AG20443 (cell line): ENCODE measurements at regions not wholly inside any gene's neighbourhood (a gene's known extent, or its start where the extent isn't known, plus 50 kb on each side); places are given as distances from the start of the nearest gene placed in this dataset.
A peak's percentile ranks its signal among the peaks of the same experiment; 100 is the strongest.

Source experiments
- DNase-seq: peaks from one replicate; pipeline ENCODE4 v3.0.0; 2012; ENCODE audit warnings: low spot score, mixed read lengths

DNA sequence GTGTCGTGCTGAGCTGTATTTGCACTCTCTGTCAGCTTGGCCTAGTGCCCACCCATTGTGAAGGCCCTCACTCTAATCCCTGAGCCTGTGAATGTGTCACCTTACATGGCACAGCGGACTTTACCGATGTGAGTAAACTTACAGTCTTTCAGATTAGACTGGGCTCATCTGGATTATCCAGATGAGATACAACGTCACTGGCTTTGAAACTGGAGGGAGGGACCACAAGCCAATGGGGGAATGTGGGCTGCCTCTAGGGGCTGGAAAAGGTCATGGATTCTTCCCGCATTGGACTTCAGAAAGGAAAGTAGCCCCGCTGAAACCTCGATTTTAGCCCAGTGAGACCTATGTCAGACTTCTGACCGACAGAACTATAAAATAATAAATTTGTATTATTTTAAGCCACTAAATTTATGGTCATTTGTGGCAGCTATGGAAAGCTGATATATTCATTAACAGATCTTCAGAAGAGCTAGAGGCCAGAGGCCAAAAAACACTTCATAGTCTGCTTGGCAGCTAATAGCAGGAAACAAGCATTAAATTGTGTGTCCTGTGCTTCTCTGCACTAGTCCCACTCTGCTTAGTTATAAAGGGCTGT lies 139.0 kb upstream of the GAS1 start:
- no peak for DNase-seq

DNA sequence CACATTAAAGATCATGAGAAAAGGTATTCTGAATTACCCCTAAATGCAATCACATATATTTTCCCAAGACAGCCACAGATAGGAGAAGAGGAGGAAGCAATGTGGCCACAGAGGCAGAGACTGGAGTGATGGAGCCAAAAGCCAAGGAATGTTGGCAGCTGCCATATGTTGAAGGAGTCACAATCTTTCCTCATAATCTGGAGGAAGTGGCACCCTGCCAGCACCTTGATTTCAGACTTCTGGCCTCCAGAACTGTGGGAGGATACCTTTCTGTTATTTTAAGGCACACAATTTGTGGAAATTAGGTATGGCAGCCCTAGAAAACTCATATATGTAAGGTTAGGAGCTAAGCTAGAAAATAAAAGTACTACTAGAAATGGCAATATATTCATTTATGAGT lies 139.9 kb upstream of the GAS1 start:
- DNase-seq: no peak

DNA sequence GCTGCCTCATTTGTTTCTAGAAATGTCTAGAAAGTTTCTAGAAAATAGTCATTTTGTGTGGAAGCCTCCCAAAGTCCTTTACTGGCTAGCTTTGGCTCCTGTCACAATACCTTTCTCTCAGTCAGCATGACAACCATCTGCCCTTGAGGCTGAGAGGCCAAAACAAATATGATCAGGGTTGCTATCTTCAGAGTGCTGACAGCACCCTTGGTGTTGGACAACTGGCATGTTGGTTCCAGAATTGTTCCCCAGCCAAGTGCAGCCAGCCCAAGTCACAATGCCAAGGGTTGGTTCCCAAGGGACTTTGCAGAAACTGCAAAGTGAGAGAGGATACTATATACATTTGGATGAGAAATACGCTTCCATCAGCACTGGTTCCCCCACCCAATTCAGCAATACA lies 140.9 kb upstream of the GAS1 start:
- no peak for DNase-seq

DNA sequence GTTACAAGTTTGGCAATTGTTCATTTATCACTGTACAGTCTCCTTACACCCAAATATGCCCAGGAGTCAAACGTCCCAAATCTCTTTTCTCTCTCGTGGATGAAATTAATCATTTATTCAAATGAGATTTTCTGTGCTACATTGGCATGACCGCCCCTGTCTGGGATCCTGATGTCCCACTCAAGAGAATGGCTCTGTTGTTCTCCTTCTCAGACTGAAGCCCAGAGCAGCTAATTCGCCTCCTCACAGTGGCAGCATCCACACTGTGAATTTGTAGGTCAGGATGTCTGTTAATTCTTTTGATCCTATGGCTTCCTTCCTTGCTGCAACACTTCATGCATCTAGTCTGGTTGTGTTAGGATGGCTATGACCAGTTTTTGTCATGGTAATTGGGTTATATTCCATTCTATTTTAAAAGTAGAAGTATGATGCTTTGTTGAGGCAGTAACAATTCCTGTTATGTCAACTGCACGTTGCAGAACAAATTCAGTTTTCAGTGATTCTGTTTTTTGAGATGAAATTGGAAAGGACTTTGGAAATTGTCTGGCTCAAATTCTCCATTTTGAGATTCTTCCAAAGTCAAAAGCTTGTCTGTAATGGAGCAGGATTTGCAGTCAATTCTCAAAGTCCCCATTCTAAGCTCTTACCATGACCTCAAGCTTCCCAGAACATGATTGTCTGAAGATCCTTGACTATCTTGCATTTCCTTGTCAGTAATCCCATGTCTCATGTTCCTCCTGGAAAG lies 141.5 kb upstream of the GAS1 start:
- no peak for DNase-seq

DNA sequence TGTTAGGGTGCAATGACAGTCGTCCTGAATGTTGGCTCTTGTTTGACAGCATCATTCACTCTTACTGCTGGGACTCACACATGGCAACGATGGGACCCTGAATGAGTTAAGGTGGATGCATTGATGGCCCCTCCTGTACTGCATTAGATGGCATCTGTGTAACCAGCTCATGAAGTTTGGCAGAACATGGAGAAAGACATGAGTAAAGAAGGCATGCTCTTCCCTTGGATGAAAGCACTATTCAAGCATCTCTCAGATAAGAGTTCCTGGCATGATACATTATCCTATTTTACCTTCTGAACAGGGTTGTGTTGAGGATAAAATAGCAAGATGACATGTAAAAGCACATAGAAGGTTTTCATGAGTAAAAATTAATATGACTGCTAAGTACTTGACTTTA lies 142.2 kb upstream of the GAS1 start:
- DNase-seq: no peak

DNA sequence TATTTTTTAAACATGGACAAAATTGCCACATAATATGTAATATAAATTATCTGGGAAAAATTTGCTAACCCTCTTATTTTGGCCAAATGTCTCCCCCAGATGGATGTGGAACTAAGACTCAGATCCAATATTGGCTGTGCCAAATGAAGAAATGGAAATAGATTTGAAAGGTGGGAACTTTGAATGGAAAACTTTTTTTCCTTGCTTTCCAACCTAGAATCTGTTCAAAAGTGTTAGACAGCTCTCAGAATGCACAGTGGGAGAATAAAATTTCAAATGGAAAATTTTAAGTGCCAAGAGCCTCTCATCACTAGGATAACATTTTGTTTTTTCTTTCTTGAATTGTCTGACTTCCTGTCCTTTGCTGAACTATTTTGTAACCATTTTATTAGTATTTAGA lies 142.6 kb upstream of the GAS1 start:
- DNase-seq: no peak

DNA sequence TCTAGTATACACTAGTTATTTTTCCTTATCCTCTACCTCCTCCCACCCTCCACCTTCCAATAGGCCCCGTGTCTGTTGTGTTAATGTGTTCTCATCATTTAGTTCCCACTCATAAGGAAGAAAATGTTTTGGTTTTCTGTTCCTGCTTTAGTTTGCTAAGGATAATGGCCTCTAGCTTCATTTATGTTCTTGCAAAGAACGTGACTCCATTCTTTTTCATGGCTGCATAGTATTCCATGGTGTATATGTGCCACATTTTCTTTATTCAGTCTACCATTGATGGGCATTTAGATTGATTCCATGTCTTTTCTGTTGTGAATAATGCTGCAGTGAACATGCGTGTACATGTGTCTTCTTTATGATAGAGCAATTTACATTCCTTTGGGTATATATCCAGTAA lies 146.5 kb upstream of the GAS1 start:
- no peak for DNase-seq

DNA sequence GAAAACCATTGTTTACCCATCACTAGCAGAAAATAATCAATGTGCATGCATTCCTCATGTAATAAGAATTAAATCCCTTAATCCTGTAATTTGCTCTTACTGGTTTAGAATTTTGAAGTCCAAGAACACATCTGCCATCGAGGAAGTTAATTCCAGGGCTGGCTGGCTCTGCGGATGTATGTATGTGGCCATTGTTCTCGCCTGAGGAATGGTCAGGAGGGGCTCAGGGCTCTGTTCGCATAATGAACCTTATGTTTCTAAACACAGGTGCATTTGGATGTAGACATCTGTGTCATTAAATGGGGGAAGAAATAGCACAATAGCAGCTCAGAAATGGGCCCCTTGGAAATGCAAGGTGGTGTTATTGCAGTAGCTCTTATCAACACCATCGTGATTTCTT lies 148.6 kb upstream of the GAS1 start:
- DNase-seq: no peak

DNA sequence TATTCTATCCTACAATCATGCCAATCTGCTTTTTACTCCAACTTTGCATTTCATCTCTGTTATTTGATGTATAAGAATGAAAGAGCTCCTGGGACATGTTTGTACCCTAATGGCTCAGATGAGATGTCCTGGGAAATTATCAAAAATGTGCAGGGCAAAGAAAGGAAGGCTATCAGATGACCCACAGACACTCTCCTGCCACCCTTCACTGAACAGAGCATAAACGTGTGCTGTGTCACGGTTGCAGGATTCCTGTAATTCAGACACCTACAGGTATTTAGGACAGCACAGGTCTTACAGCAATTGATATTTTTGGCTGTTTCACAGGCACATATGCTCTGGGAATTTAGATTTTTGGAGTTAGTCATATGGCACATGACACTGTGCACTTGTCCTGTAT lies 149.2 kb upstream of the GAS1 start:
- no peak for DNase-seq

DNA sequence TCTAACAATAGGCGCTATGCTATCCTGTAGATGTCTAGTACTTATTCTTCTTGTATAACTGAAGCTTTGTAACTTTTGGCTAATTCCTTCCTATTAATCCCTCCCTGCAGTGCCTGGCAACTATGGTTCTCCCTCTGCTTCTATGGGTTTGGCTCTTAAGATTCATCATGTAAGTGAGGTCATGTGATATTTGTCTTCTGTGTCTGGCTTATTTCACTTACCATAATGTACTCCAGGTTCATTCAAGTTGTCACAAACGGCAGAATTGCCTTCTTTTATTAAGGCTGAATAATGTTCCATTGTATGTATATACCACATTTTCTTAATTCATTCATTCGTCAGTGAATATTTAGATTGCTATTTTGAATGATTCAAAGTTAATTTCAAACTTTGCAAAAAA lies 149.9 kb upstream of the GAS1 start:
- DNase-seq: no peak

DNA sequence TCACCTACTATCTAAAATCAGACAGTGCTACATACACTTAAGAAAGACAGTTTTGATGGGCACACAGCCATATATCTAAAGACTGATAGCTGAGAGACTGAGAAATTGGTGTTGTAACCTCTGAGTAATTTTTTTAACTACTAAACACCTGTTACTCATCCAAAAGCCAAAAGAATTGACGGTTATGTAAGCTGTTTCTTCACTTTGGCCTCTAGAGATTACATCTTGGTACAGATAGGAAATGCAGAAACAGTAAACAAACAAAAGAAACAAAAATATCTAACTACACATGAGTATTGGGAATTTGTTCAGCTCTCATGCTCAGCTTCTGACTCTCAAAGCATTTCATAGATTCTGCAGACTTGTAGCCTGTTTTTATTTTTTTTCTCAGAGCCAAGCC lies 152.1 kb upstream of the GAS1 start:
- no peak for DNase-seq

DNA sequence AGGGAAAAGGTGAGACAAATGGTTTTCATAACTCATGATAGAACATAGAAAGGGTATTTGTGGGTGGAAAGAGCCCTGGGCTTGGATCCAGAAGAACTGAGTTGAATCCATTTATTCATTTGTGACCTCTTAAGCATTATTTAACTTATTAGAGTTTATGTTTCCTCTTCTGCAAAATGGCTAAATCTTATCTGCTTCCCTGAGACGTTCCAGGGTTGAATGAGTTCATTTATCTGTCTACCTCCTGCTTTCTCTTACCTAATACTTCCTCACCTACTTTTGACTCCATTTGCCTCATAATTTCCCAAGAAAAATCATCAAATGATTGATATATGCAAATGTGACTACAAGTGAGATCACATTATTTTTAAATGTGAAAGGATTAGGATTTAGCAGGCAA lies 152.7 kb upstream of the GAS1 start:
- DNase-seq: no peak

DNA sequence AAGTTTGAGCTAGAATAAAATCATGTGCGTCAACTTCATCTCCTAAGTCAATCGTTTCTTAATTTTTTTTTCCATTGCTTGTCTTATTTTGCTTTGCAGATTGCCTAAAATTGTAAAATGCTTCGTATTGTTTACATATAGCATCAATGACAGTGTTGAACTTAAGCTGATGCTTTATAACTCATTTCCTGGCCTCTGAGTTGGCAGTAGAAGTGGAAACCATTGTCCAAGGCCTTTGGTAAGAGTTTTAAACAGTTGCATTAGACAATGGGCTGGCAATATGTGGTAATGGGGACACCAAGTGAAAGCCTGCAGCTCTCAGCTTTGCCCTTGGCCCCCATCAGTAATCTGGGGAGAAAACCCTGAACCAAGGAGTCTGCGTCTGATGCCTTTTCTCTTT lies 154.8 kb upstream of the GAS1 start:
- DNase-seq: no peak

DNA sequence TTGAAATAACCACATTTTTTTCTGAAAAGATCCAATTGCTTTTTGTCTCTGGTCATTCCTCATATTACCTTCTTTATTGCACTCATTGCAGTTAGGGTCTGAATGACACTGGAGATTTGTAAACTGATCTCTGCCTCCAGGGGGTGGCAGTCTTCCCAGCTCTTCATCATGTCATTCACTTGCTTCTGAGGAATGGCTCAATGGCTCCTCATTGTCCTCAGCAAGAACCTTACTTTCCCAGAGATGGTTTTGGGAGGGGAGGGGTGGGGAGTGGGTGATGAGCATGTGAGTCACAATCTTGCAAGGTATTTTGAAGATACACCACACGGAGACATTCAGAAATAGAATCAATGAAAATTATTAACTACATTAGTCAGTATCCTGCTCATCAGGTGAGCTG lies 159.8 kb upstream of the GAS1 start:
- DNase-seq: no peak

DNA sequence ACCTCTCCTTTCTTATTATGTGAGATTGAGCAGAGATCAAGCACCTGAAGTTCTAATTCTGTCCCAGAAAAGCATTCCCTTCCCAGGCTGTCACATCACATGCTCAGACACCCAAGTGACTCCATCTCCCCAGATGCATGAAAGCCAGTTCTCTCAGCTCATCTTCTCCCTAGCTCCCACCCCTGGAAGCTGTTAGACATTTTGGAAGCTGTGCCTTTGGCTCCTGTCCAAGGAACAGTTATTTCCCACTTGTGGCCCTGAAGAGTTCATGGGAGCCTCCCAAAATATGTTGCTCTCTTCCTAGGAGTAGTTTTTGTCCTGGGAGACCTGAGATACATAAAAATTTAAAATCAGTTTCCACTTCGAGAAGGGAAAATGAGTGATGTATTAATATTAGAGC lies 161.4 kb upstream of the GAS1 start:
- DNase-seq: no peak

DNA sequence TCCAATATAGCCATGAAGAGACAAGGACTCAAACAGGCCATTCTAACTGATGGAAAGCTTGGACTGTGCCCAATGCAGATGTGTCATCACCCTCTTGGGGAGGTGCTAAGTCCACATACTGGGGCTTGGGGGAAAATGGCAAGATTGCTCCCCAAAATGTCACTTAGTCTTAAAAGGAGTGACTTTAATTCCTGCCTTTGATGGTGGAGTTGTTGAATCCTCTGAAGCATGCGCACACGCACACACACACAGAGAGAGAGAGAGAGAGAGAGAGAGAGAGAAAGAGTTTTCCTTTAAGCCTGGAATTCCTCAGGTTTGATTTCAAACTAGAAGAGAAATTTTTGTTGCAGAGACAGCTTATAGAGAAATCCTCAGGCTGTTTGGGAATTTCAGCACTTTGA lies 161.9 kb upstream of the GAS1 start:
- no peak for DNase-seq

DNA sequence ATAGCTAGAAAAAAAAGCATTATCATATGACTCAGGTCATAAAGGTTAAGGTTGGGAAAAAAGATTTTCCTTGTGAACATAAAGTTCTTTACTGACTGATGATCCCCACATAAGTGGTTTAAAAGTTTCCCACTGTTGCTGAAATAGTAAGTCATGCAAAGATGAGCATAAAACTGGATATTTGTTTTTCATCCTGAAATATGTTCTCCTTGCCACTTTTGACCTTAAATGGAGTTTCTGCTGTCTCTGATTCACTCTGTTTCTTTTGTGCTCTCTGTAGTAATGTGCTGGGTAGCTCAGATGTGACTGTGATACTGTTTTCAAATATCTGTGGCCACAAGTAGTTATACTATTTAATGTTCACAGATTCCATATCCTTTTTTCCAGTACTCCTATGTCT lies 162.5 kb upstream of the GAS1 start:
- DNase-seq: peak; percentile 35

DNA sequence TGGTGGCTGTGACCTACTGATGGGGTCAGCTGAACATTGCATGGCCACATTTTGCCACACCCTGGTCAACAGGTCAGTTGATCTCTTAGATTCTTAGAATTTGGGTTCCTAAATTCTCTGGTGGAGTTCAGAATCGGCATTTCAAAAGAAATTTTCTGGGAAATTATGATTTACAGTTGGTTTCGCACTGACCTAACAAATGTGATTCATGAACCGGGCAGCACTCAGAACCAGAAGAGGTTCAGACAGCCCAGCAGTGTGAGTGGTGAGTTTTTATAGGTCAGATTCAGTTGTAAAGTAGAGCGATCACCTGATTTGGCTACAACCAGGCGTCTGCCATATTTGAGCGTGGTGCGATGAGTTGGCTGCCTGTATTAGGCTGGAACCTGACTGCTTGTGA lies 163.7 kb upstream of the GAS1 start:
- no peak for DNase-seq

DNA sequence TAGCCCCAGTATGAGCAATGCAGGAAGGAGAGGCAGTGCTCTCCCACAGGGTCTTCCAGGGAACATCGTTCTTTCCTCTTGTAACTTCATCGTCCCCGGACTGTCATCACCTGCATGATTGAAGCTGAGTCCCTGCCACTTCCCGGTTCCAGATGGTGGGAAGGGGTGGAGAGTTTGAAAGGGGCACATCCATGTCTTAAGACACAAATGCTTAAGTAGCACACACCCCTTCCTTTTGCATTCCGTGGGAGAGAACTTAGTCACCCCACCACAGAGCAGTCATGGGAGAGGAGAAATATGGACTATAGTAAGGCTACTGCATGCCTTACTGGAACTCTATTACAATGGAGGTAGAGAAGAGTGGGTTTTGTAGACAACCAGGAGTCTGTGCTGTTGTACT lies 165.3 kb upstream of the GAS1 start:
- peak; percentile 49 for DNase-seq

DNA sequence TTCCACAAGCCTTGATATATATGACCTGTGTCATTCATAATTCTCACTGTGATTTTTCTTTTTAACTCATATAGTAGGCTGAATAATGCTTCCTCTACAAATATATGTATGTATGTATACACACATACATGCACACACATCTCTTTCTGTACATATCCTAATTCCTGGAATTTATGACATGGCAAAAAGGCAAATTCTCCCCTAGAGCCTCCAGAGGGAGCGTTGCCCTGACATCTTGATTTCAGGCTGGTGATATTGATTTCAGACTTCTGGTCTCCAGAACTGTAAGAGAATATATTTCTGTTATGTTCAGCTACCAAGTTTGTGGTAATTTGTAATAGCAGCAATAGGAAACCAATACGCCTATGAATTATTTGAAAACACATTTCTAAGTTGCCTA lies 166.6 kb upstream of the GAS1 start:
- DNase-seq: no peak

DNA sequence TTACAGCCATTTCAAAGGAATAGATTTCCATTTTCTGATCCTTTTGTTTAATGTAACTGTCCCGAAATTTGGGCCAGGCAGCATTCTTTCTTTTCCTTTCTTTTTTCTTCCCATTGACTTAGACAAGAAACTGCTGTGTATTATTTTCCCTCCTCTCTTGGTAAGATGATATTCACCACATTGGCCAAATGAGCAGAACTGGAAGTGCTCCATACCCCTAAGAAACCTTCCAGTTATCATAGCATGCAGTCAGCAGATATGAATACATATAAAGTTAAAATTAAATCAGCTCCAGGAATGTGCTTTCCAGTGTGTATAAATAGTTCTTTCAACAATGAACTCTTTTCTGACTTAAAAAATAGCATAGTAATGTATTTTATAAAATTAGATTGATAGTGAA lies 168.5 kb upstream of the GAS1 start:
- DNase-seq: no peak

DNA sequence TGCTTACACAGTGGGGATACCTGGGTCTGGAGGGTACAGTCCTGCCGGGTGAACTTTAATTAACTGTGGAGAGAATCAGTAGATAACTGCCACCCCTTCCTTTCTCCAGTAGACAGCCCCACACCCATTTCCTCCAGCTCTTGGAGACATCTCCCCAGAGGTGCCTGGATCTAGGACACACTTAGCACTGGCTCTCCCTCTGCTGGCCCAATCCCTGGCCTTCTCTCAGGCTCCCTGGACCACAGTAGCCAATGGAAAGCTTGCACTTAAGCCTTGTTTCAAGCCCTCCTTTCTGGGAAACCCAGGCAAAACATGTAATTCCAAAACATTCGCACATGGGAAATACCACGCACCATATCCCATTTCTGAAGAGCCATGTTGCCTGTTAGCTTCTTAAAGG lies 169.2 kb upstream of the GAS1 start:
- DNase-seq: no peak

DNA sequence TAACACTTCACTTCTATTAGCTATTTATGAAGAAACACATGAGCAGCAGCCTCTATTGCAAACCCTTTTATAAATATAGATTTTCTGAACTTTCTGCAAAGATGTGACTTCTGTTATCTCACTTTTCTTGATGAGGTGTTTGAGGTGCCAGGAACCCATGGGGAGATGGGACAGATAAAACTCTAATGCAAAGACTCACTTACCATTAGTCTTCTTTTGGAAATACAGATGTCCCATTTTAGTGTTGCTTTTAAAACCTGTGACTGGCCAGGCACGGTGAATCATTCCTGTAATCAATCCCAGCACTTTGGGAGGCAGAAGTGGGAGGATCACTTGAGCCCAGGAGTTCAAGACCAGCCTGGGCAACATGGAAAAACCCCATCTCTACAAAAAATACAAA lies 171.3 kb upstream of the GAS1 start:
- DNase-seq: no peak

DNA sequence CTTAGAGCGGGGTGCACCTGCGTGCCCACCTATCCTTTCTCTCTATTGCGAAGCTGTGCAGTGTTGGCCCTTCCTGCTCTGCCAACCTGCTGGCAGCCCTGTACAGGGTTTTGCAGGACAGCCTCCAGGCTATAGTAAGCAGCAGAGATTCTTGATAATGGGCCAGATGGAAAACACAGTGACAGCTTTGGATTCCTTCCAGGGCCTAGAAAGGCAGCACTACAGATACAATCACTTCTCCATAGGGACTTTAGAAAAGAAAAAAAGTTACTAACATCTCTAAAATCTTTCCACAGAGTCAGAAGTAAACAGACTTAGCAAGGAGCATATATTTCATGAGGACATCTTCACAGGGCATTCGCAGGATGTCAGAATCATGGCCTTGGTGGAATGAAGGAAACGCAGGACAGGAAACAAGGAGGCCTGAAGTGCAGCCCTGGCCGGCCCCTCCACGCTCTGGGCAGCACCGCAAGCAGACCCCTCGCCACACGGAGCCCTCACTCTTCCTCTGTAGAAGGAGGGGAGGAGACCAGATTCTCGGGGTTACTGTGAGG lies 172.1 kb upstream of the GAS1 start:
- peak; percentile 41 for DNase-seq
